ENCODE measurements at regions not wholly inside any gene's neighbourhood (a gene's known extent, or its start where the extent isn't known, plus 50 kb on each side); places are given as distances from the start of the nearest gene placed in this dataset.

DNA sequence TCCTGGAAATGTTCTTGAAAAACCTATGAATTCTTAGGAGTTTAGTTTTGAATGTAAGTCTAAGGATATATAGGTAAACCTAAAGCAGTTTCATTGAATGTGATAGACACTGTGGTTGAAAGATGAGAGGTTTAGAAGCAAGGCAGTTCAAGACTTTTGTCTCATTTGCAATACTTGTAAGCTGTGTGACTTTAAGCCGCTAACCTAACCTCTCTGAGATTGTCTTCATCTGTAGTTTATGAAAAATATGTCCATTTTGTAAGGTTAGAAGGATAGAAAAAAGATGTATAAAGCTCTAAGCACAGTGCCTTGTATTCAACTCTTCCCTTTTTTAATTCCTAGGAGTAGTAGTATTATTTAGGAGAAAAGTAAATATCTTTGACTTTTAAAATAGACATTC lies 306.6 kb upstream of the ARRDC4 start:
- TF ChIP-seq EGR1 (IDR thresholded peaks at IDR 0.05): no peak
- TF ChIP-seq TEAD4 (IDR thresholded peaks at IDR 0.05): no peak
- TF ChIP-seq, protein P1, sequence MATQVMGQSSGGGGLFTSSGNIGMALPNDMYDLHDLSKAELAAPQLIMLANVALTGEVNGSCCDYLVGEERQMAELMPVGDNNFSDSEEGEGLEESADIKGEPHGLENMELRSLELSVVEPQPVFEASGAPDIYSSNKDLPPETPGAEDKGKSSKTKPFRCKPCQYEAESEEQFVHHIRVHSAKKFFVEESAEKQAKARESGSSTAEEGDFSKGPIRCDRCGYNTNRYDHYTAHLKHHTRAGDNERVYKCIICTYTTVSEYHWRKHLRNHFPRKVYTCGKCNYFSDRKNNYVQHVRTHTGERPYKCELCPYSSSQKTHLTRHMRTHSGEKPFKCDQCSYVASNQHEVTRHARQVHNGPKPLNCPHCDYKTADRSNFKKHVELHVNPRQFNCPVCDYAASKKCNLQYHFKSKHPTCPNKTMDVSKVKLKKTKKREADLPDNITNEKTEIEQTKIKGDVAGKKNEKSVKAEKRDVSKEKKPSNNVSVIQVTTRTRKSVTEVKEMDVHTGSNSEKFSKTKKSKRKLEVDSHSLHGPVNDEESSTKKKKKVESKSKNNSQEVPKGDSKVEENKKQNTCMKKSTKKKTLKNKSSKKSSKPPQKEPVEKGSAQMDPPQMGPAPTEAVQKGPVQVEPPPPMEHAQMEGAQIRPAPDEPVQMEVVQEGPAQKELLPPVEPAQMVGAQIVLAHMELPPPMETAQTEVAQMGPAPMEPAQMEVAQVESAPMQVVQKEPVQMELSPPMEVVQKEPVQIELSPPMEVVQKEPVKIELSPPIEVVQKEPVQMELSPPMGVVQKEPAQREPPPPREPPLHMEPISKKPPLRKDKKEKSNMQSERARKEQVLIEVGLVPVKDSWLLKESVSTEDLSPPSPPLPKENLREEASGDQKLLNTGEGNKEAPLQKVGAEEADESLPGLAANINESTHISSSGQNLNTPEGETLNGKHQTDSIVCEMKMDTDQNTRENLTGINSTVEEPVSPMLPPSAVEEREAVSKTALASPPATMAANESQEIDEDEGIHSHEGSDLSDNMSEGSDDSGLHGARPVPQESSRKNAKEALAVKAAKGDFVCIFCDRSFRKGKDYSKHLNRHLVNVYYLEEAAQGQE (IDR thresholded peaks at IDR 0.05; ENCODE audit: low read depth): no peak
- no peak for TF ChIP-seq EP300 (IDR thresholded peaks at IDR 0.05; ENCODE audit: borderline replicate concordance)
- TF ChIP-seq, protein P2, sequence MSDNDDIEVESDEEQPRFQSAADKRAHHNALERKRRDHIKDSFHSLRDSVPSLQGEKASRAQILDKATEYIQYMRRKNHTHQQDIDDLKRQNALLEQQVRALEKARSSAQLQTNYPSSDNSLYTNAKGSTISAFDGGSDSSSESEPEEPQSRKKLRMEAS (IDR thresholded peaks at IDR 0.05): no peak
- no peak for TF ChIP-seq CREB1 (IDR thresholded peaks at IDR 0.05; ENCODE audit: low read depth)
- no peak for TF ChIP-seq TCF12 (IDR thresholded peaks at IDR 0.05; ENCODE audit: low read depth)
- no peak for TF ChIP-seq CEBPB (IDR thresholded peaks at IDR 0.05)
- TF ChIP-seq RAD21 (IDR thresholded peaks at IDR 0.05; ENCODE audit: low read depth): no peak
- no peak for TF ChIP-seq YY1 (IDR thresholded peaks at IDR 0.05; ENCODE audit: low read depth)
- TF ChIP-seq, protein P3, sequence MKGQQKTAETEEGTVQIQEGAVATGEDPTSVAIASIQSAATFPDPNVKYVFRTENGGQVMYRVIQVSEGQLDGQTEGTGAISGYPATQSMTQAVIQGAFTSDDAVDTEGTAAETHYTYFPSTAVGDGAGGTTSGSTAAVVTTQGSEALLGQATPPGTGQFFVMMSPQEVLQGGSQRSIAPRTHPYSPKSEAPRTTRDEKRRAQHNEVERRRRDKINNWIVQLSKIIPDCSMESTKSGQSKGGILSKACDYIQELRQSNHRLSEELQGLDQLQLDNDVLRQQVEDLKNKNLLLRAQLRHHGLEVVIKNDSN (IDR thresholded peaks at IDR 0.05): no peak
- TF ChIP-seq FOXM1 (IDR thresholded peaks at IDR 0.05; ENCODE audit: borderline replicate concordance, low read depth): no peak
- TF ChIP-seq TAF1 (IDR thresholded peaks at IDR 0.05; ENCODE audit: low read depth): no peak
- TF ChIP-seq NFIC (IDR thresholded peaks at IDR 0.05): no peak
- no peak for TF ChIP-seq ZBTB7A (IDR thresholded peaks at IDR 0.05; ENCODE audit: low read depth)

DNA sequence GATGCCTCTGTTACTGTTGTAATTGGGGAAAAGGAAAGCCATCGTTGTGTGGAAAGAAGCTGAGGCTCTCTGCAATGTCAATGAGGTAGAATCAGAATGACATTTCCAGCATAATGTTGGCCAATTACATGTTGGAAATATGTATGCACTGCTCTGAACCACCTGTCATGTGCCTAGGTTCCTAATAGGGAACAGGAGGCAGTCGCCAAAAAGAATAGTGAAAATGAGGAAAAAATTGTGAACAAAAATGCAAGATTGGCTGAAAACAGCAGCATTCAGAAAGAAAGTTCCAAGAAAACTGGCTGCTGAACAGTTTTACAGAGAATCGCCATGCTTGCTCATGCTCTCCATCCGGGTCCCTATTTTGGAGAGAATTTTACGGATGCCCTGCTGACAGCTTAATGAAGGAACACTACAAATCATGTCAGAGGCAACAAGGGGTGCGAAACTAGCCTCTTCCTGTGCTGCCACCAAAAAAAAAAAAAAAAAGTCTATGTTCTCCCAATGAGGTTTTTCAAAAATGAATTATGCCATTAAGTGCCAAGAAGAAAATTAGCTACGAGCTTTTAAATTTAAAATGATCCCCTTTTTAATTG lies 305.9 kb upstream of the ARRDC4 start:
- TF ChIP-seq, protein P3 (IDR thresholded peaks at IDR 0.05): no peak
- TF ChIP-seq ZBTB7A (IDR thresholded peaks at IDR 0.05; ENCODE audit: low read depth) (no peak), TAF1 (IDR thresholded peaks at IDR 0.05; ENCODE audit: low read depth) (no peak)

DNA sequence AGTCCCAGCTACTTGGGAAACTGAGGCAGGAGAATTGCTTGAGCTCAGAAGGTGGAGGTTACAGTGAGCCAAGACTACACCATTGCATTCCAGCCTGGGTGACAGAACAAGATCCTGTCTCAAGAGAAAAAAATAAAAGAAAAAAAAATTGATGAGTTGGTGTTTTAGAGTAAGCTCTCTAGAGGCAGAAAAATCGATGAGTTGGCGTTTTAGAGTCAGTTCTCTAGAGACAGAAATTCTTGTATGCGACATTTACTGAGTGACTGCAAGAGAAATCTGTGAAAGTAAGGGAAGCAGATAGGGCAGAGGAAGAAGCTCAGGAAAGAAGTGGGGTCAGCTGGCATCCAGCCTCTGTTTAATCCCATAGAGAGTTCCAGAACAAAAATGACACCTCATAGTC lies 298.7 kb upstream of the ARRDC4 start:
- TF ChIP-seq TEAD4 (IDR thresholded peaks at IDR 0.05) (no peak), CEBPB (IDR thresholded peaks at IDR 0.05) (no peak), YY1 (IDR thresholded peaks at IDR 0.05; ENCODE audit: low read depth) (no peak), TCF12 (IDR thresholded peaks at IDR 0.05; ENCODE audit: low read depth) (no peak)

DNA sequence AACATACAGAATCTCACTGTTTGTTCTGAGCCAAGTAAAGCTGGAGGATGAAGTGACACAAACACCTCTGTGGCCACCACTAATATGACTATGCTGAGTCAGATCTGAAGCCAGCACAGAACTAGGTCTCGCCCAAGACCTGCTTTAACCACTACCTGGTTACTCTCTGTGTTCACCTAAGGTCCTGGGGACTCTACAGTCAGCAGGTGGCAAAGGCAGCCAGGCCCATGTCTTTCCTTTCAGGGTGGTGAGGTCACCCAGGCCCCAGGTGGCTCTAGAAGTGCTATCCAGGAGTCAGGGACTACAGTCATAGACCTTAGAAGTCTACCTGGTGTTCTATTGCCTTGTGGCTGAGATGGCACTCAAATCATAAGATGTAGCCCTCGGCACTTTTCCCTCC lies 287.9 kb upstream of the ARRDC4 start:
- TF ChIP-seq EGR1 (IDR thresholded peaks at IDR 0.05): no peak
- TF ChIP-seq, protein P3 (IDR thresholded peaks at IDR 0.05): no peak
- TF ChIP-seq, protein P1 (IDR thresholded peaks at IDR 0.05; ENCODE audit: low read depth): no peak
- no peak for TF ChIP-seq NFIC (IDR thresholded peaks at IDR 0.05)
- TF ChIP-seq YY1 (IDR thresholded peaks at IDR 0.05; ENCODE audit: low read depth): no peak
- TF ChIP-seq TEAD4 (IDR thresholded peaks at IDR 0.05): no peak
- TF ChIP-seq CEBPB (IDR thresholded peaks at IDR 0.05): no peak
- TF ChIP-seq TCF12 (IDR thresholded peaks at IDR 0.05; ENCODE audit: low read depth): no peak
- no peak for TF ChIP-seq CREB1 (IDR thresholded peaks at IDR 0.05; ENCODE audit: low read depth)
- no peak for TF ChIP-seq TAF1 (IDR thresholded peaks at IDR 0.05; ENCODE audit: low read depth)
- TF ChIP-seq, protein P2 (IDR thresholded peaks at IDR 0.05): no peak
- TF ChIP-seq FOXM1 (IDR thresholded peaks at IDR 0.05; ENCODE audit: borderline replicate concordance, low read depth): no peak
- no peak for TF ChIP-seq EP300 (IDR thresholded peaks at IDR 0.05; ENCODE audit: borderline replicate concordance)

DNA sequence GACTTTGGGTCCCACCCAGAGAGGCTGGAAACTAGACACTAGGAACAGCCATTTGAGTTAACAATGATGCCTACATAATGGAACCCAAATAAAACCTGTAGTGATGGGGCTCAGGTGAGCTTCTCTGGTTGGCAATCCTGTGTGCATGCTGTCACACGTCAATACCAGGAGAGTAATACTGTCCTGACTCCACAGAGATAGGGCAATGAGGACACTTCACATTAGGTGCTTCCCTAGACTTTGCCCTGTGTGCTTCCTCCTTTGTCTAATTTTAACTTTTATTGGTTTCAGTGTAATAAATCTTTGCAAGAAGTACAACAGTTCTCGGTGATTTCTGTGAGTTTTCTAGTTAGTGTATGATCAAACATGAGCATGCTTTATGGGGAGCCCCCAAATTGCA lies 281.8 kb upstream of the ARRDC4 start:
- TF ChIP-seq, protein P3 (IDR thresholded peaks at IDR 0.05): no peak
- TF ChIP-seq, protein P1 (IDR thresholded peaks at IDR 0.05; ENCODE audit: low read depth): no peak
- TF ChIP-seq TCF12 (IDR thresholded peaks at IDR 0.05; ENCODE audit: low read depth): no peak
- TF ChIP-seq FOXM1 (IDR thresholded peaks at IDR 0.05; ENCODE audit: borderline replicate concordance, low read depth): no peak
- TF ChIP-seq, protein P2 (IDR thresholded peaks at IDR 0.05): no peak
- TF ChIP-seq TEAD4 (IDR thresholded peaks at IDR 0.05): no peak
- TF ChIP-seq YY1 (IDR thresholded peaks at IDR 0.05; ENCODE audit: low read depth): no peak
